IgD-negative memory B cell (primary cell): ENCODE measurements at regions not wholly inside any gene's neighbourhood (a gene's known extent, or its start where the extent isn't known, plus 50 kb on each side); places are given as distances from the start of the nearest gene placed in this dataset.

Experiments used
- H3K27ac Mint-ChIP-seq, 3 donors: one replicate each; pipeline ENCODE4 v1.8.0; 2020 to 2022; ENCODE audit warnings: mild to moderate bottlenecking in 3 of 3, mixed read lengths in 3 of 3, moderate library complexity in 1 of 3
- H3K27me3 Mint-ChIP-seq: one replicate; pipeline ENCODE4 v1.8.0; 2021; ENCODE audit warnings: mixed read lengths
- H3K36me3 Mint-ChIP-seq: one replicate; pipeline ENCODE4 v1.8.0; 2020; ENCODE audit warnings: mild to moderate bottlenecking, mixed read lengths
- H3K4me1 Mint-ChIP-seq, 3 donors: one replicate each; pipeline ENCODE4 v1.8.0; 2020 to 2022; ENCODE audit warnings: mixed read lengths in 3 of 3, mild to moderate bottlenecking in 1 of 3
- H3K4me3 Mint-ChIP-seq, 4 donors: one replicate each; pipeline ENCODE4 v1.8.0; 2020 to 2022; ENCODE audit warnings: mild to moderate bottlenecking in 4 of 4, mixed read lengths in 4 of 4, moderate library complexity in 3 of 4
- H3K9me3 Mint-ChIP-seq, 3 donors: one replicate each; pipeline ENCODE4 v1.8.0; 2020 to 2021; ENCODE audit warnings: mixed read lengths in 3 of 3, mild to moderate bottlenecking in 1 of 3

DNA sequence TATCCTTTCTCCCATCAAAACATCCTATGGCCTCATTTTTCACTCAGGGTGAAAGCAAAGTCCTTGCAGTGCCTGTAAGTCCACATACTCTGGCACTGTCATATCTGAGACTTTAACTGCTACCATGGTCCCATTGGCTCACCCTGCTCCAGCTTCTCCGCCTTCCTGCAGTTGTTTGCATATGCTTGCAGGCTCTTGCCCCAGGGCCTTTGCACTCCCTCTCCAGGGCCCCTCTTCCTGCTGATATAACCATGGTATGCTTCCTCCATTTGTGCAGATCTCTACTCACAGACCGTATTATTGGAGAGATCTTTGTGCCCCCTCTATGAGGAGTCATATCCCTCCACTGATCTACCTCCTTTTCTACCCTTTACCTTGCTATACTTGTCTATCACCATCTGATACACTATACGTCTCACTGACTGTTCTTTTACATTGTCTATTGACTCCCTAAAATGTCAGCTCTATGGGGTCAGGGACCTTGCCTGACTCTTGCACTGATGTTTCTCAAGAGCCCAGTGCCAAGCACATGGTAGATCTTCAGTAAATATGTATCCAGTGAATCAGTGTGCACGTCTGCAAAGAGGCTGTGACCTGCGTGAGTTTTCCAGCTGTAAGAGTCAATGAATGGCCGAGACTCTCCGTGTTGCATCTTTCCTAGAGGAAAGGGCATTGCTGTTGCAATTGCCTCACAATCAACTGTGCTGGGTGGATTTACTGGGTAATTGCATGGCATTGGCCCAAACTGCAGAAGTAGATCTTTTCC, 81.7 kb upstream of the CPEB4 start:
- Mint-ChIP-seq H3K9me3 (peaks cover 0 to 4% (median 2%) of the 10 kb centered on the region in 3 donors), H3K27me3 (no peaks in the 10 kb centered on the region), H3K4me1 (peaks cover 0 to 3% (median 0%) of the 10 kb centered on the region in 3 donors)

DNA sequence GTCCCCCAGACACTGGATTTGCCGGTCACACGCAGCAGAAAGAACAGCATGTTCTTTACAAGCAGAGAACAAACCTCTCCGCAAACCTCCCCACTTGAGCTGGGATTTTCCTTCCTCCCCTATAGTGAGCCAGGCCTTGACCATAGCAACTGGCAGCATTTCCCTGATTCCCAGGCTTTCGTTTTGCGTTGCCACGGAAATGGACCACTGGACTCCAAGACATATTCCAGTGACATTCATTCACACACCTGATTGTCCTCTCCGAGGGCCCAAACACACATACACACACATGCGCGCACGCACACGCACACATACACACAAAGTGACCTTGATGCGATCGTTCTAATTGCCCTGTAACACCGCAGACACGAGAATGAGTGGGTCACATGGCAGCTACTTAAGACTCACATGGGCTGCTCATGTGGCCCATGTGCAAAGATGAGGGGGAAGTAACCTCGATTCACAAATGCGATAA, 80.9 kb upstream of the CPEB4 start:
- Mint-ChIP-seq H3K27ac (no peak overlapping the region), H3K4me3 (no peak overlapping the region), H3K4me1 (peaks cover 0 to 6% (median 3%) of the 10 kb centered on the region in 3 donors)

More for the DNA sequence above, 81.7 kb upstream of the CPEB4 start:
- Mint-ChIP-seq H3K4me3 (no peak overlapping the region), H3K27ac (no peak overlapping the region), H3K36me3 (peaks cover 4% of the 10 kb centered on the region)

DNA sequence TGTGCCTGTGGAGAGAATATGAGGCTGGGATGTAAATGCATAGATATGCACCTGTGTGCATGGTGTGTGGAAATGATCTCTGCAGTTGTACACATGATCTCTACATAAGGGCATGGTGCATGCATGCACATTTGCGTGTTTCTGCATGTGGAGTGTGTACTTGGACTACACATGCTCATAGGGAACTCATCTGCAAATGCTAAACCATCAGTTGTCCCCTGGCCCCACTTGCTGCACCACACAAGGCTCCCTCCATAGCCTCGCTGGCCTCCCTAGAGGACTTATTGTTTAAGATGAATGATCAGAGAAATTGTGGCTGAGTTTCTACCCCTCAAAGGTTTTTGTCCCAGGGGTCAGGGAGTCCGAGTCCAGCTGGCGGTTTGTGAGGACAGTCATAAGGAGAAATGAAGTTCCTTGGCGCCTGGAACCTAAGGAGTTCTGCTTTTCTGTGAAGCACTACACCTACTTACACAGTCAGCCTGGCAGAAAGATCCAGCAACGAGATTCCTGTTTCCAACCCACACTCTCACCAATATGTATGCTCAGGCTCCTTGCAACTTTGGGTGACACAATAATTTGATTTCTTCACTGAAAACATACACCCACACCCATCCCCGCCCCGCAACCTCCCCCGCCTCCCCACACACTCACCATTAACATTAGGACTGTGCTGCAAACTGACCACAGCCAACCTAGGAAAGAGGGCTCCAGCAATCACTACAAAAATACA, 79.9 kb upstream of the CPEB4 start:
- Mint-ChIP-seq H3K4me1 (peaks cover 3 to 14% (median 9%) of the 10 kb centered on the region in 3 donors), H3K36me3 (peaks cover 4% of the 10 kb centered on the region), H3K4me3 (no peak overlapping the region), H3K27me3 (no peaks in the 10 kb centered on the region), H3K27ac (no peak overlapping the region), H3K9me3 (peaks cover 0 to 4% (median 2%) of the 10 kb centered on the region in 3 donors)

More for the DNA sequence above, 80.9 kb upstream of the CPEB4 start:
- H3K9me3 Mint-ChIP-seq = peaks cover 0 to 4% (median 2%) of the 10 kb centered on the region in 3 donors
- peaks cover 4% of the 10 kb centered on the region for H3K36me3 Mint-ChIP-seq
- no peaks in the 10 kb centered on the region for H3K27me3 Mint-ChIP-seq

DNA sequence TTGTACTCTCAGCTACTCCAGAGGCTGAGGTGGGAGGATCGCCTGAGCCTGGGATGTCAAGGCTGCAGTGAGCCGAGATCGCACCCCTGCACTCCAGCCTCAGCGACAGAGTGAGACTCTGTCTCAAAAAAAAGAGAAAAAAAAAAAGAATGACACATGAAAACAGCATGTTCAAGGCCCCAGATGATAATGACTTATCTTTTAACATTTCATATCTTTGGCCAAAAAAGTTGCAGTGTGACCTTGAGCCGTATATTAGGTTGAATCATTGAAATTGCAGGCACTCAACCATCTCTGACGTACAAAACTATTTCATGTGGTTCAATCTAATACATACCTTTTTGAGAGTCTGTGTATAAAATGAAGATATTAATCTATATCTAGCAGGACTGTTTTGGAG, 79.1 kb upstream of the CPEB4 start:
- Mint-ChIP-seq H3K27me3 (no peaks in the 10 kb centered on the region), H3K36me3 (peaks cover 4% of the 10 kb centered on the region), H3K27ac (no peak overlapping the region), H3K4me3 (no peak overlapping the region), H3K9me3 (peaks cover 0 to 4% (median 2%) of the 10 kb centered on the region in 3 donors), H3K4me1 (peaks cover 10 to 22% (median 17%) of the 10 kb centered on the region in 3 donors)

DNA sequence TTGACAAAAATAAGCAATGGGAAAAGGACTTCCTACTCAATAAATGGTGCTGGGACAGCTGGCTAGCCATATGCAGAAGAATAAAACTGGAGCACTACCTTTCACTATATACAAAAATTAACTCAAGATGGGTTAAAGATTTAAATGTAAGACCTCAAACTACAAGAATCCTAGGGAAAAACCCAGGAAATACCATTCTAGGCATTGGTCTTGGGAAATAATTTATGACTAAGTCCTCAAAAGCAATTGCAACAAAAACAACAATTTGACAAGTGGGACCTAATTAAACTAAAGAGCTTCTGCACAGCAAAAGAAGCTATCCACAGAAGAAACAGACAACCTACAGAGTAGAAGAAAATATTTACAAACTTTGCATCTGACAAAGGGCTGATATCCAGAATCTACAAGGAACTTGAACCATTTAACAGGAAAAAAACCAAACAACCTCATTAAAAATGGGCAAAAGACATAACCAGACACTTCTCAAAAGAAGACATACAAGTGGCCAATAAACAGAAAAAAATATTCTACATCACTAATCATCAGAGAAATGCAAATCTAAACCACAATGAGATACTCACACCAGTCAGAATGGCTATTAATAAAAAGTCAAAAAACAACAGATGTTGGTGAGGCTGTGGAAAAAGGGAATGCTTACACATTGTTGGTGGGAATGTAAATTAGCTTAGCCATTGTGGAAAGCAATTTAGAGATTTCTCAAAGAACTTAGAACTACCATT, 75.2 kb upstream of the CPEB4 start:
- Mint-ChIP-seq H3K36me3 (no peaks in the 10 kb centered on the region), H3K27me3 (peaks cover 2% of the 10 kb centered on the region), H3K27ac (peak overlapping the region in 1 of 3 donors; percentile 52), H3K4me1 (peaks cover 20 to 42% (median 36%) of the 10 kb centered on the region in 3 donors), H3K9me3 (no peaks in the 10 kb centered on the region), H3K4me3 (peak overlapping the region in 1 of 4 donors; percentile 70)

DNA sequence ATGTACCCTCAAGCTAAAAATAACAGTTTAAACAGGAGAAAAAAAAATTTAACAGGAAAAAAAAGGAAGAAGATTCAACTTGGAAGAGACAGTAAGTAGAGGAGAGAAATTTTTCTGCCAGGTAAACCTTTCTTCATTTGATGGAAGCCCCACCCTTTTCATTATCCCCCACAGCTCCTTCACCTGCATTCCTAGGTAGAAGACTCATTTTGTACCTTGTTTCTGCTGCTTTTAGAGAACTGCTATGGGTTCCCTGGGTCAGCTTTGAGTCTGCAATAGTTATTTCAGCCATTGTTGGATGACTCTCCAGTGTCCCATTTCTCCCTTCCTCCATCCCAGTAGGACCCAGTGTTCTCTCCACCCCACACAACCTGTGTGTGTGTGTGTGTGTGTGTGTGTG, 74.1 kb upstream of the CPEB4 start:
- Mint-ChIP-seq H3K27me3 (peaks cover 2% of the 10 kb centered on the region), H3K9me3 (no peaks in the 10 kb centered on the region), H3K4me3 (peak overlapping the region in 1 of 4 donors; percentile 23), H3K36me3 (no peaks in the 10 kb centered on the region), H3K27ac (peak overlapping the region in 1 of 3 donors; percentile 39), H3K4me1 (peaks cover 20 to 45% (median 43%) of the 10 kb centered on the region in 3 donors)

DNA sequence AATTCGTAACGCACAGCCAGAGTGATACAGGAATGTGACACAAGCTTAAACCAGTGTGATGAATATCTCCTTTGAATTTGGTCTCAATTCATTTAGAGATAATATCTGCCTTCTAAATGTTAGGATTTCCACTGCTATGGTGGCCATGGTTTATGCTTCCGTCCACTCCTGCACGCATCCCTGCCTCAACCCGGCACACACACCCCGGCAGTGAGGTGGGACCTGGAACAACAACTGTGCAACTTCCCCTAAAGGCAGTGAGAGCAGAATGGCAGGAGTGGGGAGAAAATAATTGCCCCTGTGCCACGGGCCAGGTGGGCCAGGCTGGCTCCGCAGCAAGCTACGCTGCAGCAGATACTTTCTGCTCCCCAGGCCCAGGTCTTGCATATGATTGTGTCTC, 72.6 kb upstream of the CPEB4 start:
- peaks cover 32 to 59% (median 56%) of the 10 kb centered on the region in 3 donors for H3K4me1 Mint-ChIP-seq
- H3K9me3 Mint-ChIP-seq = peaks cover 0 to 11% (median 0%) of the 10 kb centered on the region in 3 donors
- H3K36me3 Mint-ChIP-seq = peaks cover 4% of the 10 kb centered on the region
- no peak overlapping the region for H3K27ac Mint-ChIP-seq
- H3K27me3 Mint-ChIP-seq = peaks cover 2% of the 10 kb centered on the region
- H3K4me3 Mint-ChIP-seq = no peak overlapping the region

DNA sequence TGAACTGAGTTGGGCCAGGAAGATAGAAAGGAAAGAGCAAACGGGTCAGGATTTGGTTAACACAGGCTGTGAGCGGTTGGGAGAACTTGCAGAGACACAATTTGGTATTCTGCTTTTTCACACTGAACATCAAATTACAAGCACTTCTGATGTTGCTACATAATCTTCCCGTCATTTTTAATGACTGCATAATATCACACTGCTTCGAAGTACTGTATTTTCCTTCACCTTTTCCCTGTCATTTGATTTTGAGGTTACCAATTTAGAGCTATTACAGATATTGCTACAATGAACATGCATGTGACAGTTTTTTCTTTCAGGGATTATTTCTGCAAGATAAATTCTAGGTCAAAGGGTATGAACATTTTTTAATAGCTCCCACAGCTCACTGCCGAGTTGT, 71.4 kb upstream of the CPEB4 start:
- H3K36me3 Mint-ChIP-seq = peaks cover 4% of the 10 kb centered on the region
- peaks cover 0 to 11% (median 0%) of the 10 kb centered on the region in 3 donors for H3K9me3 Mint-ChIP-seq
- peak overlapping the region in 1 of 3 donors; percentile 17 for H3K27ac Mint-ChIP-seq
- H3K27me3 Mint-ChIP-seq = peaks cover 2% of the 10 kb centered on the region
- H3K4me3 Mint-ChIP-seq = peak overlapping the region in 1 of 4 donors; percentile 13
- peaks cover 43 to 67% (median 67%) of the 10 kb centered on the region in 3 donors for H3K4me1 Mint-ChIP-seq

DNA sequence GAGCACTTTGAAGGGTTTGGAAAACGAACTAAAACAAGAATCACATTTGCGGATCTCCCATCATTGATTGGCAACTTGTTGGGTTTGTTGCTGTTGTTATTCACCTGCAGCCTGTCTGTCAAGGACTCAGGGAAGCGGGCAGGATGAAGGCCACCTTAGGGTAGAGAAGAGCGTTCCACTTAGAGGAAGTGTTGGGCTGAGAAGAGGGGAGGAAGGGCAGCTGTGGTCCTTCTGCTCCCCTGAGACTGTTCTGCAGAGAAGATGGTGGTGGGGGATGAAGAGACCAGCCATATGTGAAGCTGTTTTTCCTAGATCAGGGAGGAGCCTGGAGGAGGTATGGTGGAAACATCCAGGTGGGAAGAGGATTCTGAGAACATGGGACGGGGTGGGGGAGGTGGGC, 70.6 kb upstream of the CPEB4 start:
- peak overlapping the region in 2 of 4 donors; percentile 9 to 71 for H3K4me3 Mint-ChIP-seq
- H3K27ac Mint-ChIP-seq = peak overlapping the region in 1 of 3 donors; percentile 17
- H3K4me1 Mint-ChIP-seq = peaks cover 52 to 74% (median 68%) of the 10 kb centered on the region in 3 donors
- H3K27me3 Mint-ChIP-seq = peaks cover 2% of the 10 kb centered on the region
- peaks cover 0 to 11% (median 0%) of the 10 kb centered on the region in 3 donors for H3K9me3 Mint-ChIP-seq
- peaks cover 4% of the 10 kb centered on the region for H3K36me3 Mint-ChIP-seq

DNA sequence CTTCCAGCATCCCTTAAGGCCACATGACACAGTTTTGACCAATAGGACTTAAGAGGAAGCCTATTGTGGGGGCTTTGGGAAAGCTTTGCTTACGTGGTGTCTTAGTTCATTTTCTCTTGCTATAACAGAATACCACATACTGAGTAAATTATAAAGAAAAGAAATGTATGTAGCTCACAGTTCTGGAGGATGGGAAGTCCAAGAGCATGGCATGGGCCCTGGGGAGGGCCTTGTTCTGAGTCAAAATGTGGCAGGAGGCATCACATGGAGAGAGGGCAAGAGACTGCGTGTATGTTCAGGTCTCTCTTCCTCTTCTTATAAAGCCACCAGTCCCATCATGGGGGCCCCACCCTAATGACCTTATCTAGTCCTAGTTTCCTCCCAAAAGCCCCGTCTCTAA, 68.6 kb upstream of the CPEB4 start:
- Mint-ChIP-seq H3K4me1 (peaks cover 54 to 74% (median 68%) of the 10 kb centered on the region in 3 donors), H3K27me3 (peaks cover 2% of the 10 kb centered on the region), H3K4me3 (peak overlapping the region in 3 of 4 donors; percentile 23 to 87 (median 59)), H3K27ac (peak overlapping the region in 2 of 3 donors; percentile 76 to 86), H3K9me3 (peaks cover 0 to 11% (median 0%) of the 10 kb centered on the region in 3 donors), H3K36me3 (peaks cover 4% of the 10 kb centered on the region)

DNA sequence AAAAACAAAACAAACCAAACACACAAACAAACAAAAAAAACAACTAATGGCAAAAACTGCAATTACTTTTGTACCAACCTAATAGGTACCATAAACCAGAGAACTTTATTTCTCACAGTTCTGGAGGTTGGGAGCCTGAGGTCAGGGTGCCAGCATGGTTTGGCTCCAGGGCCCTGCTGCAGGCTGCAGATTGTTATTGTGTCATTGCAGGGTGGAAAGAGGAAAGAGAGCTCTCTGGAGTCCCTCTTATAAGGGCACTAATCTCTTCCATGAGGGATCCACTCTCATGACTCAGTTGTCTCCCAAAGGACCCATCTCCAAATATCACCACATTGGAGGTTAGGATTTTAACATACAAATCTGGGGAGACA, 64.9 kb upstream of the CPEB4 start:
- H3K27me3 Mint-ChIP-seq = no peaks in the 10 kb centered on the region
- H3K9me3 Mint-ChIP-seq = peaks cover 0 to 19% (median 3%) of the 10 kb centered on the region in 3 donors
- peak overlapping the region in 1 of 4 donors; percentile 90 for H3K4me3 Mint-ChIP-seq
- H3K4me1 Mint-ChIP-seq = peaks cover 60 to 72% (median 60%) of the 10 kb centered on the region in 3 donors
- peaks cover 4% of the 10 kb centered on the region for H3K36me3 Mint-ChIP-seq
- H3K27ac Mint-ChIP-seq = peak overlapping the region; percentile 5 to 86 (median 37)

DNA sequence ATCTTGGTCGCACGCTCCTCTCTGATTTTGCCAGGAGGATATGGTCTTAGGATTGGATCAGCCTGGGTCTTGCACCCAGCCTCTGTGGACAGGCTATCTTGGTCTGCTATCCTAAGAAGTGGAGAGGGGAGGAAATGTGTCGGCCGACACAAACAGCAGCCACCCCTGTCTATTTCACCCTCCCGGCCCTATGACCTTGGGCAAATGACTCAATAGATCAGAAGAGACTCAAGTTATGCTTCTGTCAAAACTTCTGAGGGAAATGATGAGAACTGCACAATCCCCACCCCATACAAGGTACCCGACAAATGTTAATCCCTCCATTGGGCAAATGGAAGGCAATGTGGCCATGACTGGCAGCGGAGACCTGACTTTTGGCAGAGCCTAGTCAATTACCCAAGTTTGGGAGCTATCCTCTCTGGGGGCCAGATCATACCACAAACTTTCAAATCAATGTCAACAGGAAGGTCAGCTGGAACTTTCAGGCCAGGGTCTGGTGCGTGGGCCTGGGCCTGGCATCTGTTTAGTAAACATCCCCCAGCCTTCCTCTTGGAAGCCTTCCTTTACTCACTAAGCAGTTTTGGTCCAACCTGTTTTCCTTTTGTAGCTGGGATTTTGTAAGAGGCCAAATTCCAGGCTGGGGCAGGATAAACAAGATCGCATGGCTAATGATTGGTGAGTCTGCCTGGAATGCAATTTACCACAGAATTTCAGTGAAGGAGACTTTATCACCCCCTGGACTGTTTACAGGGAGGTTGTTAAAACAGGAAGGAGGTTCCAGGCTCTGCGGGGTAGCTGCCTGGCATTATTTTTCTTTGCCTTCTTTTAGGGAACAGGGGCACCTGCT, 64.2 kb upstream of the CPEB4 start:
- peaks cover 59 to 68% (median 62%) of the 10 kb centered on the region in 3 donors for H3K4me1 Mint-ChIP-seq
- peak overlapping the region; percentile 8 to 73 (median 58) for H3K4me3 Mint-ChIP-seq
- H3K27me3 Mint-ChIP-seq = no peaks in the 10 kb centered on the region
- H3K9me3 Mint-ChIP-seq = peaks cover 0 to 19% (median 3%) of the 10 kb centered on the region in 3 donors
- H3K36me3 Mint-ChIP-seq = peaks cover 6% of the 10 kb centered on the region
- peak overlapping the region; percentile 56 to 75 (median 68) for H3K27ac Mint-ChIP-seq

DNA sequence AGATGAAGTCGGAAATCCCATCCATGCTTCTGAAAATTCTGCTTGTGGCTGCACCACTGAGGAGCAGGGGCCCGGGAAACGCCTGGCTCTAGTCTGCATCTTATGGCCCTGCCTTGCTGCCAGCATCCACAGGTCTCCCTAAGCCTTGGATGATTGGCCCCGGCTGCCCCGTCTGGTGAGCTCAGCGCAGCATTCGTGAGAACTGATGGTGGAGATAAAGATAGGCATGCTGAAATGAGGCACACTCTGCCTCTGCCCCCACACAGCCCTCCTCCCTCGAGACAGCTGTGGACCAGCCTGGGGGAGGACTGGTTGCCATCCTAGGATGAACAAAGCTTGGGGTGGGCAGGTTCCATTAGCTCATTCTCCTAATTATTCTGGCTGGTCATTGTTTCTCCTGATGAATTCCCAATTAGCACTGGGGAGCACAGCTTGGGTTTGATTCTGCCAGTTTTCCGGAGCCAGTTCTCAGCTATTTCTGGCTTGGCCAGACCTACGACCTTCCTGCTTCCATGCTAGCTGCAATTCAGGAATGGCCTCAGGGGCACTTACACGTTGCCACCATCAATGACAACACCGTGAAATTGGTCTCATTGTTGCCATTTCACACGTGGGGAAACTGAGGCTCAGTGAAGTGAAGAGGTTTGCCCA, 62.8 kb upstream of the CPEB4 start:
- Mint-ChIP-seq H3K9me3 (peaks cover 0 to 8% (median 3%) of the 10 kb centered on the region in 3 donors), H3K27me3 (no peaks in the 10 kb centered on the region), H3K27ac (no peak overlapping the region), H3K4me3 (peak overlapping the region in 1 of 4 donors; percentile 70), H3K36me3 (peaks cover 4% of the 10 kb centered on the region), H3K4me1 (peaks cover 59 to 67% (median 65%) of the 10 kb centered on the region in 3 donors)
